Esophagus muscularis mucosa (tissue), 3 donors: ENCODE measurements at regions not wholly inside any gene's neighbourhood (a gene's known extent, or its start where the extent isn't known, plus 50 kb on each side); places are given as distances from the start of the nearest gene placed in this dataset.
"Not testable (repeated sequence)": the region's sequence is repeated elsewhere in the genome, so short reads cannot be mapped to it uniquely, and the experiment has no call there.

Source experiments
- CTCF ChIP-seq, 3 experiments: fragments of 200-600 bp in 2 of 3; fragments of 450-650 bp in 1 of 3; sonication (generic) in 2 of 3; IDR thresholded peaks; one replicate each; pipeline ENCODE4 v1.5.1; 2017 to 2019; ENCODE audit warnings: antibody characterized with exemption in 3 of 3, mild to moderate bottlenecking in 2 of 3, moderate library complexity in 1 of 3
- POLR2A ChIP-seq: fragments of 450-650 bp; IDR thresholded peaks from one replicate; pipeline ENCODE4 v1.6.1; 2017; ENCODE audit warnings: antibody characterized with exemption, moderate library complexity, mild to moderate bottlenecking, low read depth
- POLR2AphosphoS5 ChIP-seq, 2 donors: sonication (generic); formaldehyde crosslinking; IDR thresholded peaks; one replicate each; pipeline ENCODE4 v1.6.1; 2017; ENCODE audit warnings: antibody characterized with exemption in 2 of 2

- not testable (repeated sequence) for TF ChIP-seq CTCF (IDR thresholded peaks at IDR 0.05); POLR2A; POLR2AphosphoS5 (IDR thresholded peaks at IDR 0.05)
Measured at GRCh38 chr3:10657339-10657738, 152.0 kb upstream of the ATP2B2 start.
